HL-60 (cell line): ENCODE measurements at regions not wholly inside any gene's neighbourhood (a gene's known extent, or its start where the extent isn't known, plus 50 kb on each side); places are given as distances from the start of the nearest gene placed in this dataset.

Experiments used
- DNase-seq, 2 experiments: peaks; one replicate each; pipeline ENCODE4 v3.0.0-alpha.2; 2010 to 2020; ENCODE audit warnings: low read depth in 1 of 2, low spot score in 1 of 2
- H3K27ac ChIP-seq: fragments of 250-450 bp; sonication (Bioruptor Pico); replicated peaks from 2 replicates; pipeline ENCODE4 v1.5.1; 2020; ENCODE audit warnings: mild to moderate bottlenecking, moderate library complexity
- H3K27me3 ChIP-seq: fragments of 250-450 bp; sonication (Bioruptor Pico); 2 replicates; pipeline ENCODE4 v1.5.1; 2021; ENCODE audit warnings: mild to moderate bottlenecking, moderate library complexity; ENCODE audit not compliant: insufficient read depth, poor library complexity, severe bottlenecking
- H3K4me3 ChIP-seq: replicated peaks from 2 replicates; pipeline ENCODE4 v1.5.1; 2011; ENCODE audit warnings: mild to moderate bottlenecking, control low read depth, low read length; ENCODE audit not compliant: insufficient read depth
- GABPA ChIP-seq: IDR thresholded peaks from 2 replicates; pipeline ENCODE4 v1.6.1; 2012; ENCODE audit warnings: low read depth
- POLR2AphosphoS5 ChIP-seq: IDR thresholded peaks from 2 replicates; pipeline ENCODE4 v1.6.1; 2012; ENCODE audit warnings: low read depth
- SPI1 ChIP-seq: IDR thresholded peaks from 2 replicates; pipeline ENCODE4 v1.6.1; 2012; ENCODE audit warnings: low read depth, mild to moderate bottlenecking, borderline replicate concordance
- TF ChIP-seq, protein P1 (sequence below): IDR thresholded peaks from one replicate; pipeline ENCODE4 v1.5.1; 2011; ENCODE audit warnings: low read length, control low read depth, inconsistent platforms; ENCODE audit not compliant: insufficient read depth
- TF ChIP-seq, protein P2 (sequence below): IDR thresholded peaks from 2 replicates; pipeline ENCODE4 v1.6.1; 2012; ENCODE audit warnings: low read depth; ENCODE audit not compliant: insufficient replicate concordance

DNA sequence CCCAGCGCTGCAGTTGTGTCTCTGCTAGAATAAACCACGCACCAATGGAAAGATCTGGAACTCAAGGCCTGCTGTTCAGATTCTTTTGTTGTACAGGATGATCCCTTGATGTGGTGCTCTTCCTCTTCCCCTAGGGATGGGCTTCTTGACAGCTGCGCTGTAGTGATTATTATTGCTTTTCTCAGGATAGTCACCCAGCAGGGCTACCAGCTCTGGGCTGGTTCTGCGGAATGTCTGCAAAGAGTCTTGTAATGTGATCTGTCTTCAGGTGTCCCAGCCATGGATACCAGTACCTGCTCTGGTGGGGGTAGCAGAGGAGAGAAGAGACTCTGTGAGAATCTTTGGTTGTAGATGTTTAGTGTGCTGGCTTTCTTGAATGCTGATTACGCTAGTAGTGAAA is 974.2 kb downstream of the NSUN3 start:
- DNase-seq = no peak
- TF ChIP-seq SPI1 (no peak), GABPA (no peak), POLR2AphosphoS5 (no peak)
- TF ChIP-seq, protein P1, sequence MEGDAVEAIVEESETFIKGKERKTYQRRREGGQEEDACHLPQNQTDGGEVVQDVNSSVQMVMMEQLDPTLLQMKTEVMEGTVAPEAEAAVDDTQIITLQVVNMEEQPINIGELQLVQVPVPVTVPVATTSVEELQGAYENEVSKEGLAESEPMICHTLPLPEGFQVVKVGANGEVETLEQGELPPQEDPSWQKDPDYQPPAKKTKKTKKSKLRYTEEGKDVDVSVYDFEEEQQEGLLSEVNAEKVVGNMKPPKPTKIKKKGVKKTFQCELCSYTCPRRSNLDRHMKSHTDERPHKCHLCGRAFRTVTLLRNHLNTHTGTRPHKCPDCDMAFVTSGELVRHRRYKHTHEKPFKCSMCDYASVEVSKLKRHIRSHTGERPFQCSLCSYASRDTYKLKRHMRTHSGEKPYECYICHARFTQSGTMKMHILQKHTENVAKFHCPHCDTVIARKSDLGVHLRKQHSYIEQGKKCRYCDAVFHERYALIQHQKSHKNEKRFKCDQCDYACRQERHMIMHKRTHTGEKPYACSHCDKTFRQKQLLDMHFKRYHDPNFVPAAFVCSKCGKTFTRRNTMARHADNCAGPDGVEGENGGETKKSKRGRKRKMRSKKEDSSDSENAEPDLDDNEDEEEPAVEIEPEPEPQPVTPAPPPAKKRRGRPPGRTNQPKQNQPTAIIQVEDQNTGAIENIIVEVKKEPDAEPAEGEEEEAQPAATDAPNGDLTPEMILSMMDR = no peak
- TF ChIP-seq, protein P2, sequence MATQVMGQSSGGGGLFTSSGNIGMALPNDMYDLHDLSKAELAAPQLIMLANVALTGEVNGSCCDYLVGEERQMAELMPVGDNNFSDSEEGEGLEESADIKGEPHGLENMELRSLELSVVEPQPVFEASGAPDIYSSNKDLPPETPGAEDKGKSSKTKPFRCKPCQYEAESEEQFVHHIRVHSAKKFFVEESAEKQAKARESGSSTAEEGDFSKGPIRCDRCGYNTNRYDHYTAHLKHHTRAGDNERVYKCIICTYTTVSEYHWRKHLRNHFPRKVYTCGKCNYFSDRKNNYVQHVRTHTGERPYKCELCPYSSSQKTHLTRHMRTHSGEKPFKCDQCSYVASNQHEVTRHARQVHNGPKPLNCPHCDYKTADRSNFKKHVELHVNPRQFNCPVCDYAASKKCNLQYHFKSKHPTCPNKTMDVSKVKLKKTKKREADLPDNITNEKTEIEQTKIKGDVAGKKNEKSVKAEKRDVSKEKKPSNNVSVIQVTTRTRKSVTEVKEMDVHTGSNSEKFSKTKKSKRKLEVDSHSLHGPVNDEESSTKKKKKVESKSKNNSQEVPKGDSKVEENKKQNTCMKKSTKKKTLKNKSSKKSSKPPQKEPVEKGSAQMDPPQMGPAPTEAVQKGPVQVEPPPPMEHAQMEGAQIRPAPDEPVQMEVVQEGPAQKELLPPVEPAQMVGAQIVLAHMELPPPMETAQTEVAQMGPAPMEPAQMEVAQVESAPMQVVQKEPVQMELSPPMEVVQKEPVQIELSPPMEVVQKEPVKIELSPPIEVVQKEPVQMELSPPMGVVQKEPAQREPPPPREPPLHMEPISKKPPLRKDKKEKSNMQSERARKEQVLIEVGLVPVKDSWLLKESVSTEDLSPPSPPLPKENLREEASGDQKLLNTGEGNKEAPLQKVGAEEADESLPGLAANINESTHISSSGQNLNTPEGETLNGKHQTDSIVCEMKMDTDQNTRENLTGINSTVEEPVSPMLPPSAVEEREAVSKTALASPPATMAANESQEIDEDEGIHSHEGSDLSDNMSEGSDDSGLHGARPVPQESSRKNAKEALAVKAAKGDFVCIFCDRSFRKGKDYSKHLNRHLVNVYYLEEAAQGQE = no peak

DNA sequence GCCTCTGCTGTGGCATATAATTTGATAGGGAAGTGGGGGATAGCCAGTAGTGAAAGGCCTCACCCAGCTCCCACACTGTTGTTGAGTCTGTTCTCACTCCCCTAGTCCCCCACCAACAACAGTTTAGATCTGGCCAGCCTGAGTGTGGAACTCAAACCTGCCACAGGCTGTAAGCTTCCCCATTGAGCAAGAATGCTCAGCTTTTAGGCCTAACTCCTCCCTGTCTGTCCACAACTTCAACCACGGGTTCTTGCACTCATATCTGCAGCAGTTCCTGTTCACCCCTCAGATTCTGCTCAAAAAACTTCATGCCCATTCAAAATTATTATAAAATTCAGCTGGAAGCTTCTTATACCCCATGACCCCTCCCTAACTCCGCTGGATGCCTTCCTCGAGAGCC is 975.1 kb downstream of the NSUN3 start:
- DNase-seq = peak in 1 of 2 experiments; percentile 81
- Histone ChIP-seq H3K4me3 (no peak overlapping the region), H3K27me3 (no peaks in the 10 kb centered on the region), H3K27ac (peak overlapping the region; percentile 65)
- no peak for TF ChIP-seq GABPA
- TF ChIP-seq, protein P2 = no peak
- TF ChIP-seq, protein P1 = no peak
- peak; percentile 51; the same call in 1 of the 2 replicates for TF ChIP-seq SPI1
- TF ChIP-seq POLR2AphosphoS5 = 0 out of 2 replicates have a peak, but pooled peaks have one; percentile 33

More for the DNA sequence above, 974.2 kb downstream of the NSUN3 start:
- peak overlapping the region; percentile 65; the same call in 1 of the 2 replicates for H3K27ac ChIP-seq
- H3K4me3 ChIP-seq = no peak overlapping the region
- no peaks in the 10 kb centered on the region for H3K27me3 ChIP-seq

DNA sequence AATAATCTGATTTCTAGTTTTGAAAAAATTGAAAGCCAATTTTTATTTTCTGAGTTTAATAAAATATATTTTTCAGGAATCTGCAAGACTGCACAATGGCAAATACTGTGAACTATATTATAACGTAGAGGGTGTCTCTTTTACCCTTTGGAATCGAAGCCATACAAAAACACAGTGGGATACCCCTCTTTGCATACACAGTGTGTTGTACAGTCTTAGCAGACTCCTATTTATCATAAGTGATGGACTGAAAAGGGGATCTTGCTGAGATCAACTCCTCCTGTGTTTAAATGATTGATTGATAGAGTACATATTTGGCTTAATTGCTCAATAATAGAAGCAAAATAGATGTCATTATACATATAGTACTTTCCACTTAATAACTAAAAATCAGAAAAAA is 981.2 kb downstream of the NSUN3 start:
- H3K4me3 ChIP-seq = no peak overlapping the region
- TF ChIP-seq SPI1 (no peak), GABPA (no peak), POLR2AphosphoS5 (no peak)
- TF ChIP-seq, protein P1 = no peak
- H3K27ac ChIP-seq = no peak overlapping the region
- H3K27me3 ChIP-seq = no peaks in the 10 kb centered on the region
- DNase-seq = no peak

DNA sequence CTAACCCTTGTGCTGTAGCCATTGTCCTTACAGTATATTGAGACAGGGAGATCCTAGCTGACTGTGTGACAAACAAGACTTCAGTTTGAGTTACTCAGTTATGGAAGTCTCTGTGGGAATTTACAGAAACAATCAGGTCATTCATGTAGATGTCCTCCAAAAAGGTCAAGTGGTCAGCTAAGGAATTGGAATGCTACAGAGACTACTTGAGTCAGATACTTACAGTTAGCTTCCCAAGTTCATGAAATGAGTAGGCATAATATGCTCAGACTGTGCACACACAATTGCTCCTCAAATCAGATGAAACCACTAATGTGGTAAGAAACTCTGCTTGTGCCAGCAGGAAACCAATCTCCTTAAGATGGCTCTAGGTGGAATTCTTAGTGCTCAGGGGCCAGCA is 985.7 kb downstream of the NSUN3 start:
- TF ChIP-seq, protein P1 = no peak
- TF ChIP-seq GABPA (no peak), POLR2AphosphoS5 (no peak), SPI1 (no peak)
- TF ChIP-seq, protein P2 = no peak
- Histone ChIP-seq H3K27me3 (no peaks in the 10 kb centered on the region), H3K4me3 (no peak overlapping the region), H3K27ac (no peak overlapping the region)
- DNase-seq = no peak
